HG03354 (cell line): ENCODE measurements at regions not wholly inside any gene's neighbourhood (a gene's known extent, or its start where the extent isn't known, plus 50 kb on each side); places are given as distances from the start of the nearest gene placed in this dataset.
A peak's percentile ranks its signal among the peaks of the same experiment; 100 is the strongest.
"Not testable (repeated sequence)": the region's sequence is repeated elsewhere in the genome, so short reads cannot be mapped to it uniquely, and the experiment has no call there.

Experiments used
- ATAC-seq: cut with Tn5 transposase; IDR thresholded peaks from one replicate; pipeline ENCODE4 v1.9.1; 2021; ENCODE audit warnings: mild to moderate bottlenecking; ENCODE audit not compliant: unreplicated experiment, poor library complexity, severe bottlenecking

- ATAC-seq = no peak
Observed at GRCh38 chr1:56146449-56146848, 432.9 kb downstream of the PLPP3 start.

- no peak for ATAC-seq
Observed at GRCh38 chr1:56145581-56145980, 433.8 kb downstream of the PLPP3 start.

- ATAC-seq = no peak
Observed at GRCh38 chr1:56142301-56142700, 437.1 kb downstream of the PLPP3 start.

GRCh38 chr1:56139836-56140235 is 439.5 kb downstream of the PLPP3 start:
- no peak for ATAC-seq

- ATAC-seq = no peak
Observed at GRCh38 chr1:56137521-56138505, 441.6 kb downstream of the PLPP3 start.

- ATAC-seq = no peak
Observed at GRCh38 chr1:56137090-56137489, 442.3 kb downstream of the PLPP3 start.

GRCh38 chr1:56135864-56136147 is 443.6 kb downstream of the PLPP3 start:
- ATAC-seq = peak; percentile 24

- peak; percentile 71 for ATAC-seq
Observed at GRCh38 chr1:56135069-56135863, 444.1 kb downstream of the PLPP3 start.

- no peak for ATAC-seq
Observed at GRCh38 chr1:56133522-56134472, 445.6 kb downstream of the PLPP3 start.

- no peak for ATAC-seq
Observed at GRCh38 chr1:56132520-56132919, 446.8 kb downstream of the PLPP3 start.

GRCh38 chr1:56129837-56130236 is 449.5 kb downstream of the PLPP3 start:
- ATAC-seq = no peak

GRCh38 chr1:56125316-56125715 is 454.0 kb downstream of the PLPP3 start:
- ATAC-seq = no peak

GRCh38 chr1:56123826-56124225 is 455.5 kb downstream of the PLPP3 start:
- ATAC-seq = no peak

GRCh38 chr1:56123421-56123820 is 455.9 kb downstream of the PLPP3 start:
- no peak for ATAC-seq

- no peak for ATAC-seq
Observed at GRCh38 chr1:56120021-56120420, 459.3 kb downstream of the PLPP3 start.

GRCh38 chr1:56118676-56119075 is 460.7 kb downstream of the PLPP3 start:
- not testable (repeated sequence) for ATAC-seq

GRCh38 chr1:56115701-56116100 is 463.7 kb downstream of the PLPP3 start:
- ATAC-seq = no peak

GRCh38 chr1:56113679-56114078 is 465.7 kb downstream of the PLPP3 start:
- ATAC-seq = no peak

GRCh38 chr1:56107275-56107638 is 472.1 kb downstream of the PLPP3 start:
- no peak for ATAC-seq
